ENCODE measurements at regions not wholly inside any gene's neighbourhood (a gene's known extent, or its start where the extent isn't known, plus 50 kb on each side); places are given as distances from the start of the nearest gene placed in this dataset.

DNA sequence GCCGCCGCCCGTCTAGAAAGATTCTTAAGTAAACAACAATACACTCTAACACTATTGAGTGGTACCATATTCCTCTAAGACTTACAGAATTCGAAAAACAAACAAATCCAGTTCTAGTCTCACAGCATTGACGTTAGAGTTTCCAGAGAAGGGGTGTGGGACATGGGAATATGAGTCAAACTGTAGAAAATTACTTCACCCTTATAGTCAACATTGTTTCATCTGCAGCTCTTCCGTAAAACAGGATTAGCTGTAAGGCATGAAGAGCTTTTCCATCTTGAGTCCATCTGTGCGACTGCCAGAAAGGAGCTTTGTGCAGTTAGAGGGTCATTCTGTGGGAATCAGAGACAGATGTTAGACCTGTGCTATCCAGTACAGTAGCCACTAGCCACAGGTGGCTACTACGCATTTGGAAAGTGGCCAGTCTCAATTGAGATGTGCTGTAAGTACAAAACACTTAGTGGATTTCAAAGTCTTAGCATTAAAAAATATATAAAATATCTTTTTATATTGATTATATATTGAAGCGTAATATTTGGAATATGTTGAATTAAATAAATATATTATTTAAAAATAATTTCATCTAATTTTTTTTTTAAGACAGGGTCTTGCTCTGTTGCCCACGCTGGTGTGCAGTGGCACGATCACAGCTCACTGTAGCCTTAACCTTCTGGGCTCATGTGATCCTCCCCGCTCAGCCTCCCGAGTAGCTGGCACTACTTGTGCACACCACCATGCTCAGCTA lies 79.8 kb upstream of the MPP7 start:
- TF ChIP-seq POLR2A (IDR thresholded peaks at IDR 0.05; ENCODE audit: low read depth, low read length), result no peak
- TF ChIP-seq POLR2AphosphoS5 (IDR thresholded peaks at IDR 0.05; ENCODE audit: low read depth, low read length), result no peak

Measured in GM12892 (cell line).